ENCODE measurements at regions not wholly inside any gene's neighbourhood (a gene's known extent, or its start where the extent isn't known, plus 50 kb on each side); places are given as distances from the start of the nearest gene placed in this dataset.
"Not testable (repeated sequence)": the region's sequence is repeated elsewhere in the genome, so short reads cannot be mapped to it uniquely, and the experiment has no call there.

- not testable (repeated sequence) for TF ChIP-seq PRDM10, ZNF660, ZNF704, CTCF, ZNF48, ZNF488 (tag by site-specific recombination; IDR thresholded peaks at IDR 0.05)
Observed at GRCh38 chr4:129292194-129292593, 196.2 kb downstream of the C4orf33 start.

Data from HEK293 (cell line).